ENCODE measurements at regions not wholly inside any gene's neighbourhood (a gene's known extent, or its start where the extent isn't known, plus 50 kb on each side); places are given as distances from the start of the nearest gene placed in this dataset.

DNA sequence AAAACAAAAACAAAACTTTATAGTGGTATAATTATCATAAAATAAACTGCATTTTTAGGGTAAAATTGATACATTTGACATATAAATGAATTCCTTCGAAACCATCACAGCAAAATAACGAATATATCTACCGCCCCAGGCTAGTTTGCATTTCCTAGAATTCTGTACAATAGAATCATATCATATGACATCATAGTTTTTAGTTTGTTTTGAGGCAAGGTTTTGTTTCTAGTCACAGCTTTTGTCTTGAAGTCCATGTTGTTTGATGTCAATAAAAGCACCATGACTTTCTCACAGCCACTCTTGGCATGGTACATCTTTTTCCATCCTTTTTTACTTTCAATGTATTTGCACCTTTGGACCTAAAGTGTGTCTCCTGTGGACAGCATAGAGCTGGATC lies 102.9 kb downstream of the FOXL3 start:
- TF ChIP-seq POLR2AphosphoS5 (IDR thresholded peaks at IDR 0.05) = no peak
- TF ChIP-seq CTCF (IDR thresholded peaks at IDR 0.05 in 8 of 11, conservative IDR thresholded peaks at IDR 0.05 in 3 of 11) = no peak
- TF ChIP-seq POLR2A (IDR thresholded peaks at IDR 0.05) = no peak
